GM18858 (cell line): ENCODE measurements at regions not wholly inside any gene's neighbourhood (a gene's known extent, or its start where the extent isn't known, plus 50 kb on each side); places are given as distances from the start of the nearest gene placed in this dataset.
"Not testable (repeated sequence)": the region's sequence is repeated elsewhere in the genome, so short reads cannot be mapped to it uniquely, and the experiment has no call there.

ENCODE experiments used
- ATAC-seq: cut with Tn5 transposase; IDR thresholded peaks from one replicate; pipeline ENCODE4 v1.9.1; 2021; ENCODE audit not compliant: unreplicated experiment

GRCh38 chr4:170348945-170349344 lies 259.2 kb upstream of the AADAT start:
- ATAC-seq: no peak

- not testable (repeated sequence) for ATAC-seq
These were observed 257.4 kb upstream of the AADAT start for GRCh38 chr4:170347191-170347590.

GRCh38 chr4:170339522-170339921 lies 249.8 kb upstream of the AADAT start:
- ATAC-seq: no peak

- peak; percentile 95 for ATAC-seq
These were observed 246.6 kb upstream of the AADAT start for GRCh38 chr4:170336238-170336775.

- no peak for ATAC-seq
These were observed 235.8 kb upstream of the AADAT start for GRCh38 chr4:170325599-170325998.

- ATAC-seq: no peak
These were observed 233.9 kb upstream of the AADAT start for GRCh38 chr4:170323623-170324022.

- no peak for ATAC-seq
These were observed 217.4 kb upstream of the AADAT start for GRCh38 chr4:170307182-170307581.

- no peak for ATAC-seq
These were observed 216.5 kb upstream of the AADAT start for GRCh38 chr4:170306208-170306607.

GRCh38 chr4:170305627-170306026 lies 215.9 kb upstream of the AADAT start:
- ATAC-seq: no peak

GRCh38 chr4:170281027-170281426 lies 191.3 kb upstream of the AADAT start:
- ATAC-seq: no peak

- ATAC-seq: no peak
These were observed 188.7 kb upstream of the AADAT start for GRCh38 chr4:170278460-170278859.

GRCh38 chr4:170274616-170275015 lies 184.9 kb upstream of the AADAT start:
- no peak for ATAC-seq

- no peak for ATAC-seq
These were observed 183.2 kb upstream of the AADAT start for GRCh38 chr4:170272959-170273358.

GRCh38 chr4:170271723-170272122 lies 182.0 kb upstream of the AADAT start:
- no peak for ATAC-seq

GRCh38 chr4:170270628-170271027 lies 180.9 kb upstream of the AADAT start:
- peak; percentile 46 for ATAC-seq

GRCh38 chr4:170269950-170270349 lies 180.2 kb upstream of the AADAT start:
- no peak for ATAC-seq

GRCh38 chr4:170259631-170260153 lies 169.9 kb upstream of the AADAT start:
- peak; percentile 97 for ATAC-seq

- ATAC-seq: no peak
These were observed 167.1 kb upstream of the AADAT start for GRCh38 chr4:170256807-170257206.

- no peak for ATAC-seq
These were observed 158.8 kb upstream of the AADAT start for GRCh38 chr4:170248576-170248975.

GRCh38 chr4:170248029-170248428 lies 158.3 kb upstream of the AADAT start:
- no peak for ATAC-seq

GRCh38 chr4:170247596-170247995 lies 157.8 kb upstream of the AADAT start:
- ATAC-seq: no peak

GRCh38 chr4:170243662-170244288 lies 154.0 kb upstream of the AADAT start:
- no peak for ATAC-seq

- no peak for ATAC-seq
These were observed 152.7 kb upstream of the AADAT start for GRCh38 chr4:170242471-170242870.
